Coronary artery (tissue), 2 donors: ENCODE measurements at regions not wholly inside any gene's neighbourhood (a gene's known extent, or its start where the extent isn't known, plus 50 kb on each side); places are given as distances from the start of the nearest gene placed in this dataset.
A peak's percentile ranks its signal among the peaks of the same experiment; 100 is the strongest.

Experiments
- DNase-seq: peaks from one replicate; pipeline ENCODE4 v3.0.0-alpha.2; 2017; ENCODE audit warnings: low spot score
- H3K27ac ChIP-seq, 2 donors: fragments of 200-600 bp; sonication (generic); one replicate each; pipeline ENCODE4 v1.5.1; 2016 to 2019
- H3K4me3 ChIP-seq: fragments of 200-600 bp; sonication (generic); 2 replicates; pipeline ENCODE4 v1.5.1; 2016; ENCODE audit warnings: mild to moderate bottlenecking, moderate library complexity
- CTCF ChIP-seq: fragments of 200-600 bp; sonication (generic); IDR thresholded peaks from one replicate; pipeline ENCODE4 v1.5.1; 2019; ENCODE audit warnings: antibody characterized with exemption

- TF ChIP-seq CTCF, result no peak
- no peak overlapping the region for H3K27ac ChIP-seq
- DNase-seq, result no peak
Observed at GRCh38 chr17:13395862-13396261, 205.9 kb downstream of the HS3ST3A1 start.

GRCh38 chr17:13395346-13395745 lies 206.4 kb downstream of the HS3ST3A1 start:
- H3K4me3 ChIP-seq, result no peak overlapping the region
- no peak for TF ChIP-seq CTCF
- DNase-seq, result no peak
- no peak overlapping the region for H3K27ac ChIP-seq

More at GRCh38 chr17:13395862-13396261, 205.9 kb downstream of the HS3ST3A1 start:
- no peak overlapping the region for H3K4me3 ChIP-seq

GRCh38 chr17:13393841-13394710 lies 207.7 kb downstream of the HS3ST3A1 start:
- Histone ChIP-seq H3K4me3 (no peak overlapping the region), H3K27ac (no peak overlapping the region)
- DNase-seq, result no peak
- no peak for TF ChIP-seq CTCF

- no peak for DNase-seq
- TF ChIP-seq CTCF, result no peak
- no peak overlapping the region for H3K27ac ChIP-seq
- no peak overlapping the region for H3K4me3 ChIP-seq
Observed at GRCh38 chr17:13387952-13388351, 213.8 kb downstream of the HS3ST3A1 start.

GRCh38 chr17:13387236-13387635 lies 214.5 kb downstream of the HS3ST3A1 start:
- Histone ChIP-seq H3K4me3 (no peak overlapping the region), H3K27ac (no peak overlapping the region)
- no peak for DNase-seq
- no peak for TF ChIP-seq CTCF

GRCh38 chr17:13385481-13385911 lies 216.2 kb downstream of the HS3ST3A1 start:
- no peak overlapping the region for H3K4me3 ChIP-seq
- peak overlapping the region in 1 of 2 donors; percentile 28 for H3K27ac ChIP-seq
- TF ChIP-seq CTCF, result no peak
- no peak for DNase-seq

GRCh38 chr17:13384626-13385025 lies 217.1 kb downstream of the HS3ST3A1 start:
- TF ChIP-seq CTCF, result no peak

More at GRCh38 chr17:13384626-13385025, 217.1 kb downstream of the HS3ST3A1 start:
- DNase-seq, result no peak
- Histone ChIP-seq H3K27ac (no peak overlapping the region), H3K4me3 (no peak overlapping the region)
